ENCODE measurements at regions not wholly inside any gene's neighbourhood (a gene's known extent, or its start where the extent isn't known, plus 50 kb on each side); places are given as distances from the start of the nearest gene placed in this dataset.

GRCh38 chr2:123200035-123200434 lies 825.1 kb upstream of the CNTNAP5 start:
- no peaks in the 10 kb centered on the region for H3K27me3 Mint-ChIP-seq
- no peaks in the 10 kb centered on the region for H3K36me3 Mint-ChIP-seq (ENCODE audit: low read depth)
- H3K4me1 Mint-ChIP-seq (ENCODE audit: low read depth), result no peaks in the 10 kb centered on the region
- DNase-seq, result no peak
- no peak overlapping the region for H3K27ac Mint-ChIP-seq
- peaks cover 45% of the 10 kb centered on the region for H3K9me3 Mint-ChIP-seq
- no peak overlapping the region for H3K4me3 Mint-ChIP-seq

GRCh38 chr2:123207245-123207644 lies 817.8 kb upstream of the CNTNAP5 start:
- Mint-ChIP-seq H3K4me3 (no peak overlapping the region), H3K27me3 (no peaks in the 10 kb centered on the region), H3K9me3 (peaks cover 23% of the 10 kb centered on the region), H3K27ac (no peak overlapping the region), H3K4me1 (ENCODE audit: low read depth) (no peaks in the 10 kb centered on the region), H3K36me3 (ENCODE audit: low read depth) (no peaks in the 10 kb centered on the region)
- no peak for DNase-seq

GRCh38 chr2:123209202-123209601 lies 815.9 kb upstream of the CNTNAP5 start:
- Mint-ChIP-seq H3K4me1 (ENCODE audit: low read depth) (no peaks in the 10 kb centered on the region), H3K27me3 (no peaks in the 10 kb centered on the region), H3K36me3 (ENCODE audit: low read depth) (no peaks in the 10 kb centered on the region), H3K27ac (no peak overlapping the region), H3K4me3 (no peak overlapping the region), H3K9me3 (peaks cover 18% of the 10 kb centered on the region)
- DNase-seq, result no peak

- no peak for DNase-seq
- Mint-ChIP-seq H3K27ac (no peak overlapping the region), H3K4me1 (ENCODE audit: low read depth) (no peaks in the 10 kb centered on the region), H3K4me3 (no peak overlapping the region), H3K36me3 (ENCODE audit: low read depth) (no peaks in the 10 kb centered on the region), H3K27me3 (no peaks in the 10 kb centered on the region), H3K9me3 (peaks cover 22% of the 10 kb centered on the region)
Observed at GRCh38 chr2:123211181-123211580, 813.9 kb upstream of the CNTNAP5 start.

- H3K4me1 Mint-ChIP-seq (ENCODE audit: low read depth), result no peaks in the 10 kb centered on the region
- no peaks in the 10 kb centered on the region for H3K36me3 Mint-ChIP-seq (ENCODE audit: low read depth)
- no peaks in the 10 kb centered on the region for H3K27me3 Mint-ChIP-seq
- DNase-seq, result no peak
- peaks cover 27% of the 10 kb centered on the region for H3K9me3 Mint-ChIP-seq
- H3K27ac Mint-ChIP-seq, result no peak overlapping the region
- H3K4me3 Mint-ChIP-seq, result no peak overlapping the region
Observed at GRCh38 chr2:123245156-123245555, 779.9 kb upstream of the CNTNAP5 start.

- Mint-ChIP-seq H3K4me1 (ENCODE audit: low read depth) (no peaks in the 10 kb centered on the region), H3K4me3 (no peak overlapping the region)
Observed at GRCh38 chr2:123258877-123259539, 766.1 kb upstream of the CNTNAP5 start.

GRCh38 chr2:123262856-123263255 lies 762.2 kb upstream of the CNTNAP5 start:
- H3K4me1 Mint-ChIP-seq (ENCODE audit: low read depth), result no peaks in the 10 kb centered on the region
- no peak overlapping the region for H3K27ac Mint-ChIP-seq
- no peak overlapping the region for H3K4me3 Mint-ChIP-seq
- H3K36me3 Mint-ChIP-seq (ENCODE audit: low read depth), result no peaks in the 10 kb centered on the region
- H3K9me3 Mint-ChIP-seq, result peaks cover 30% of the 10 kb centered on the region
- no peaks in the 10 kb centered on the region for H3K27me3 Mint-ChIP-seq
- DNase-seq, result no peak

More at GRCh38 chr2:123258877-123259539, 766.1 kb upstream of the CNTNAP5 start:
- DNase-seq, result no peak
- peaks cover 22% of the 10 kb centered on the region for H3K9me3 Mint-ChIP-seq
- H3K27me3 Mint-ChIP-seq, result no peaks in the 10 kb centered on the region
- H3K36me3 Mint-ChIP-seq (ENCODE audit: low read depth), result no peaks in the 10 kb centered on the region
- H3K27ac Mint-ChIP-seq, result no peak overlapping the region

- H3K27ac Mint-ChIP-seq, result no peak overlapping the region
- H3K36me3 Mint-ChIP-seq (ENCODE audit: low read depth), result no peaks in the 10 kb centered on the region
- no peak overlapping the region for H3K4me3 Mint-ChIP-seq
- H3K27me3 Mint-ChIP-seq, result no peaks in the 10 kb centered on the region
- peaks cover 13% of the 10 kb centered on the region for H3K9me3 Mint-ChIP-seq
- no peak for DNase-seq
- no peaks in the 10 kb centered on the region for H3K4me1 Mint-ChIP-seq (ENCODE audit: low read depth)
Observed at GRCh38 chr2:123283431-123283830, 741.7 kb upstream of the CNTNAP5 start.

- Mint-ChIP-seq H3K9me3 (peaks cover 6% of the 10 kb centered on the region), H3K27me3 (no peaks in the 10 kb centered on the region), H3K4me1 (ENCODE audit: low read depth) (no peaks in the 10 kb centered on the region), H3K27ac (no peak overlapping the region), H3K4me3 (no peak overlapping the region), H3K36me3 (ENCODE audit: low read depth) (no peaks in the 10 kb centered on the region)
- DNase-seq, result no peak
Observed at GRCh38 chr2:123303731-123304130, 721.4 kb upstream of the CNTNAP5 start.
